SK-N-MC (cell line): ENCODE measurements at regions not wholly inside any gene's neighbourhood (a gene's known extent, or its start where the extent isn't known, plus 50 kb on each side); places are given as distances from the start of the nearest gene placed in this dataset.

Experiments
- EZH2 ChIP-seq: fragments of 200-600 bp; sonication (generic); IDR thresholded peaks from one replicate; pipeline ENCODE4 v1.6.1; 2017; ENCODE audit warnings: antibody characterized with exemption
- FOXP2 ChIP-seq: optimal IDR thresholded peaks from 2 replicates; pipeline ENCODE3; 2011; ENCODE audit warnings: mild to moderate bottlenecking, moderate library complexity; ENCODE audit not compliant: insufficient read depth; ENCODE audit errors: extremely low read length, control extremely low read depth
- POLR2AphosphoS5 ChIP-seq: IDR thresholded peaks from 2 replicates; pipeline ENCODE4 v1.6.1; 2012; ENCODE audit warnings: mild to moderate bottlenecking, low read depth, low read length, borderline replicate concordance

GRCh38 chr2:100743741-100744140 is 76.2 kb upstream of the NPAS2 start:
- TF ChIP-seq POLR2AphosphoS5: no peak
- TF ChIP-seq EZH2: no peak
- no peak for TF ChIP-seq FOXP2
